ENCODE measurements at regions not wholly inside any gene's neighbourhood (a gene's known extent, or its start where the extent isn't known, plus 50 kb on each side); places are given as distances from the start of the nearest gene placed in this dataset.
"Not testable (repeated sequence)": the region's sequence is repeated elsewhere in the genome, so short reads cannot be mapped to it uniquely, and the experiment has no call there.

DNA sequence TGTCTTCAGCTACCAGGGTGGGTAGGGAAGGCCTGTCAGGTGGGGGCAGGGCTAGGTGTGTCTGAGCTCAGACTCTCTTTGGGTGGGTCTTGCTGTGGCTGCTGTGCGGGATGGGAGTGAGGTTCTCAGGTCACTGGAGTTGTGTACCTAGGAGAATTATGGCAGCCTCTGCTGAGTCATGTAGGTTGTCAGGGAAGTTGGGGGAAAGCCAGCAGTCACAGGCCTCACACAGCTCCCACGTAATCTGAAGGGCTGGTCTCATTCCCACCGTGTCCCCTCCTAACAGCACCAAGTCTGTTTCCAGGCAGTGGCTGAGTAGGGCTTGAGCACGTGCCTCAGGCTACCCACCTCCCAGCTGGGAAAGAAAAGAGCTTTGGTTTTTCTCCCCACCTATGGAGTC lies 67.0 kb downstream of the CHCHD4 start:
- Mint-ChIP-seq H3K4me1 (no peaks in the 10 kb centered on the region), H3K27me3 (peaks cover 15 to 21% of the 10 kb centered on the region in 2 donors), H3K4me3 (no peak overlapping the region), H3K36me3 (no peaks in the 10 kb centered on the region), H3K9me3 (peaks cover 7 to 13% of the 10 kb centered on the region in 2 donors), H3K27ac (no peak overlapping the region)
- ATAC-seq (replicated peaks) (no peak), DNase-seq (no peak)

DNA sequence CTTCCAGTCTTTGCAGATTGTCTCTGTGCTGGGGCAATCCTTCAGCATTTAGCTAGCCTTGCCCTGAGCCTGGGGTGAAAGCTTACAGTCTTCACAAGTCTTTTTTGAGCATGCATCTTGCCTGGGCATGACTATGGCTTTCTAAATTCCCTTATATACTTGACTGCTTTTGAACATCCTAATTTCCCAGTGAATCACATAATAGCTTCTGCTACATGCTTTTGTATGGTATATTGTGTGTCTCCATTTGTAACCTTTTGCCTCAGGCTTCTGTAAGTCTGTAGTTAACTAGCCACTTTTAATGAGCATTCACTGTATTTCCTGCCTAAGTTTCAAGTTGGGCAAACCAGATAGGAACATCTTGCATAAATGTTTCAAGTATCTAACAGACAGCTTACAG lies 76.8 kb downstream of the CHCHD4 start:
- H3K4me1 Mint-ChIP-seq = no peaks in the 10 kb centered on the region
- H3K4me3 Mint-ChIP-seq = no peak overlapping the region
- H3K27ac Mint-ChIP-seq = no peak overlapping the region
- H3K27me3 Mint-ChIP-seq = peaks cover 32 to 44% of the 10 kb centered on the region in 2 donors
- DNase-seq = no peak
- peaks cover 0 to 3% of the 10 kb centered on the region in 2 donors for H3K9me3 Mint-ChIP-seq
- ATAC-seq (replicated peaks) = no peak
- no peaks in the 10 kb centered on the region for H3K36me3 Mint-ChIP-seq

DNA sequence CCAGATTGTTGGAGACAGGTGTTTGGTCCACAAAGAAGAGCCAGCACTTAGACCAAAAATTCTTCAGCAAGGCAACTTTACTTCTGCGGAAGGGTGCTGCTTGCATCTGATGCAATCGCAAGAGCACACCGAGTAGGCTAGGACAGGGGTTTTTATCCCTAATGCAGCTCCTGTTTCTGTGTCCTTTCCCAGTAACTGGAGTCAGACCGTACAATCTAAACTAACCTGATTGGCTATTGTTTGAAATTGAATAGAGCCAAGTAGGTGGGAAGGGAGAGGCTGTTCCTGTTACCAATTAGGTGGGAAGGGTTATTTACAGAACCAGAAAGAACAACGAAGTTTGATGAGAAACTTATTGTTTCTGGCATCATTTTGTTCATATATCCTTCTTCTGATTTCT lies 77.6 kb downstream of the CHCHD4 start:
- Mint-ChIP-seq H3K9me3 (peaks cover 0 to 3% of the 10 kb centered on the region in 2 donors), H3K4me1 (no peaks in the 10 kb centered on the region), H3K4me3 (no peak overlapping the region), H3K27ac (no peak overlapping the region), H3K36me3 (no peaks in the 10 kb centered on the region), H3K27me3 (peaks cover 31 to 43% of the 10 kb centered on the region in 2 donors)
- DNase-seq (no peak), ATAC-seq (replicated peaks) (no peak)

DNA sequence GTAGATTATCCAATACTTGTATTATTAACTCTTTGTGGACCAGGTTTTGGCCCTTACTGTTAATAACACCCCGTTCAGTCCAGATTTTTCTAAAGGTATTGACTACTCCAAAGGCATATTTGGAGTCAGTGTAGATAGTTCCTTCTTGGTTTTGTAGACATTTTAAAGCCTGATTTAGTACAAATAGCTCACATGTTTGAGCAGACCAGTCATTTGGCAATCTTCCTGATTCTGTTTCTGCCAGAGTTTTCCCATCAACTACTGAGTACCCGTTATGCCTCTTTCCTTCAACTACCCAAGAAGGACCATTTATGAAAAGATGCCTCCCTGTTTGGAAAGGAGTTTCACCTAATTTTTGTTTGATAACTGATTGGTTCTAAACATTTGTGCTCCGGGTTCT lies 82.0 kb downstream of the CHCHD4 start:
- no peak overlapping the region for H3K27ac Mint-ChIP-seq
- H3K36me3 Mint-ChIP-seq = no peaks in the 10 kb centered on the region
- H3K4me3 Mint-ChIP-seq = no peak overlapping the region
- H3K27me3 Mint-ChIP-seq = peaks cover 20 to 25% of the 10 kb centered on the region in 2 donors
- ATAC-seq (replicated peaks) = no peak
- no peaks in the 10 kb centered on the region for H3K4me1 Mint-ChIP-seq
- peaks cover 4 to 8% of the 10 kb centered on the region in 2 donors for H3K9me3 Mint-ChIP-seq
- no peak for DNase-seq

DNA sequence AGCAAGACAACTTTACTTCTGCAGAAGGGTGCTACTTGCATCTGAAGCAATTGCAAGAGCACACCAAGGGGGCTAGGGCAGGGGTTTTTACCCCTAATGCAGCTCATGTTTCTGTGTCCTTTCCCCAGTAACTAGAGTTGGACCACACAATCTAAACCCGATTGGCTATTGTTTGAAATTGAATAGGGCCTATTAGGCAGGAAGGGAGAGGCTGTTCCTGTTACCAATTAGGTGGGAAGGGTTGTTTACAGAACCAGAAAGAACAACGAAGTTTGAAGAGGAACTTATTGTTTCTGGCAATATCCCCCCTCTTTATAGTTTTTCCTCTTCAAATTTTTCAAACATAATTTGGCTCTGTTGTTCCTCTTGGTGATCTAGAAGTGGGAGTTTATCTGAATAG lies 85.5 kb downstream of the CHCHD4 start:
- ATAC-seq (replicated peaks) = no peak
- Mint-ChIP-seq H3K36me3 (peaks cover 0 to 3% of the 10 kb centered on the region in 2 donors), H3K4me3 (no peak overlapping the region), H3K4me1 (no peaks in the 10 kb centered on the region), H3K9me3 (peaks cover 12 to 16% of the 10 kb centered on the region in 2 donors), H3K27ac (no peak overlapping the region), H3K27me3 (peaks cover 0 to 6% of the 10 kb centered on the region in 2 donors)
- no peak for DNase-seq

DNA sequence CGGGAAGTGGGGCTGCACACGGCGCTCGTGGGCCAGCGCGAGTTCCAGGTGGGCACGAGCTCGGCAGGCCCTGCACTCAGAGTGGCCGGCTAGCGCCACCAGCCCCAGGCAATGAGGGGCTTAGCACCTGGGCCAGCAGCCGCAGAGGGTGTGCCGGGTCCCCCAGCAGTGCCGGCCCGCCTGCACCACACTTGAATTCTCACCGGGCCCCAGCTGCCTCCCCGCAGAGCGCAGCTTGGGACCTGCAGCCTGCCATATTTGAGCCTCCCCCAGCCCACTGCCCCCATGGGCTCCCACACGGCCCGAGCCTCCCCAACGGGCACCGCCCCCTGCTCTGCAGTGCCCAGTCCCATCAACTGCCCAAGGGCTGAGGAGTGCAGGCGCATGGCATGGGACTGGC lies 87.5 kb downstream of the CHCHD4 start:
- no peak for DNase-seq
- Mint-ChIP-seq H3K27me3 (peaks cover 3 to 14% of the 10 kb centered on the region in 2 donors), H3K9me3 (peaks cover 12 to 19% of the 10 kb centered on the region in 2 donors), H3K4me3 (no peak overlapping the region), H3K36me3 (peaks cover 0 to 3% of the 10 kb centered on the region in 2 donors), H3K4me1 (no peaks in the 10 kb centered on the region), H3K27ac (no peak overlapping the region)
- ATAC-seq (replicated peaks) = no peak

DNA sequence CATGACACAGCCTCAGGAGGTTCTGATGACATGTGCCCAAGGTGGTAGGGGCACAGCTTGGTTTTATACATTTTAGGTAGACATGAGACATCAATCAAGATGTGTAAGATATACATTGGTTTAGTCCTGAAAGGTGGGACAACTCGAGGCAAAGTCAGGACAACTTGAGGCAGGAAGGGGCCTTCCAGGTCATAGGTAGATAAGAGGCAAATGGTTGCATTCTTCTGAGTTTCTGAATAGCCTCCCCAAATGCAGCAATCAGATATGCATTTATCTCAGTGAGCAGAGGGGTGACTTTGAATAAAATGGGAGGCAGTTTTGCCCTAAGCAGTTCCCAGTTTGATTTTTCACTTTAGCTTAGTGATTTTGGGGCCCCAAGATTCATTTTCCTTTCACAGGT lies 91.6 kb downstream of the CHCHD4 start:
- no peak overlapping the region for H3K4me3 Mint-ChIP-seq
- no peak overlapping the region for H3K27ac Mint-ChIP-seq
- peaks cover 14 to 23% of the 10 kb centered on the region in 2 donors for H3K9me3 Mint-ChIP-seq
- ATAC-seq (replicated peaks) = no peak
- H3K4me1 Mint-ChIP-seq = peaks cover 0 to 3% of the 10 kb centered on the region in 2 donors
- peaks cover 0 to 3% of the 10 kb centered on the region in 2 donors for H3K36me3 Mint-ChIP-seq
- no peak for DNase-seq
- peaks cover 7 to 23% of the 10 kb centered on the region in 2 donors for H3K27me3 Mint-ChIP-seq

DNA sequence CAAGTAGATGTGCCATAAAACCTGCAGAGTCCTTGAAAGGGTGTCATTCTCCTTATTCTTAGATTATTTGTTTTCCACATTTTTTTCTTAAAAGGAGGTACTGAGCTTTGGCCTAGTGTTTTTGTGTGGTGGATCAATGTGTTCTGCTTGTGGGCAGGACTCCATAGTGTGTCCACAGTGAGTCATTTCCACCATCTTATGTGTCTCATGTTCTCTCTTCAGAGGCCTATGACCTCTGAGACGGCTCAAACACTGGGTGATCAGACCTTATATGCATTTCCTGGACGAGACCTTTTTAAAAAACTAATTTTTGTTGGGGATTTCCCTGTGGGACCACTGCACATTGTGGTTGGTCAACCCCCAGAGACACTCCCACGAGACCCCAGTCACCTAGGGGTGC lies 93.4 kb downstream of the CHCHD4 start:
- ATAC-seq (replicated peaks) = peak; percentile 83 to 87
- Mint-ChIP-seq H3K9me3 (peaks cover 10 to 13% of the 10 kb centered on the region in 2 donors), H3K4me3 (no peak overlapping the region), H3K4me1 (peaks cover 0 to 3% of the 10 kb centered on the region in 2 donors), H3K36me3 (peaks cover 0 to 2% of the 10 kb centered on the region in 2 donors), H3K27me3 (peaks cover 7 to 23% of the 10 kb centered on the region in 2 donors), H3K27ac (no peak overlapping the region)
- peak; percentile 2 for DNase-seq

DNA sequence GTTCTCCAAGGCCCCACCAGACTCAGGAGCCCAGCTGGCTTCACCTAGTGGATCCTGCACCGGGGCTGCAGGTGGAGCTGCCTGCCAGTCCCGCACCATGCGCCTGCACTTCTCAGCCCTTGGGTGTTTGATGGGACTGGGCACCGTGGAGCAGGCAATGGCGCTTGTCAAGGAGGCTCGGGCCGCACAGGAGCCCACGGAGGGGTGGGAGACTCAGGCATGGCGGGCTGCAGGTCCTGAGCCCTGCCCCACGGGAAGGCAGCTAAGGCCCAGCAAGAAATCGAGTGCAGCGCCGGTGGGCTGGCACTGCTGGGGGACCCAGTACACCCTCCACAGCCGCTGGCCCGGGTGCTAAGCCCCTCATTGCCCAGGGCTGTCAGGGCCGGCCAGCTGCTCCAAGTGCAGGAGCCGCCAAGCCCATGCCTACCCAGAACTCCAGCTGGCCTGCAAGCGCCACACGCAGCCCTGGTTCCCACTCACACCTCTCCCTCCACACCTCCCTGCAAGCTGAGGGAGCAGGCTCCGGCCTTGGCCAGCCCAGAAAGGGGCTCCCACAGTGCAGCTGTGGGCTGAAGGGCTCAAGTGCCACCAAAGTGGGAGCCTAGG lies 95.2 kb downstream of the CHCHD4 start:
- H3K27ac Mint-ChIP-seq; DNase-seq; H3K4me1 Mint-ChIP-seq; H3K36me3 Mint-ChIP-seq; ATAC-seq (replicated peaks); H3K9me3 Mint-ChIP-seq; H3K4me3 Mint-ChIP-seq: not testable (repeated sequence)
- peaks cover 7 to 22% of the 10 kb centered on the region in 2 donors for H3K27me3 Mint-ChIP-seq

DNA sequence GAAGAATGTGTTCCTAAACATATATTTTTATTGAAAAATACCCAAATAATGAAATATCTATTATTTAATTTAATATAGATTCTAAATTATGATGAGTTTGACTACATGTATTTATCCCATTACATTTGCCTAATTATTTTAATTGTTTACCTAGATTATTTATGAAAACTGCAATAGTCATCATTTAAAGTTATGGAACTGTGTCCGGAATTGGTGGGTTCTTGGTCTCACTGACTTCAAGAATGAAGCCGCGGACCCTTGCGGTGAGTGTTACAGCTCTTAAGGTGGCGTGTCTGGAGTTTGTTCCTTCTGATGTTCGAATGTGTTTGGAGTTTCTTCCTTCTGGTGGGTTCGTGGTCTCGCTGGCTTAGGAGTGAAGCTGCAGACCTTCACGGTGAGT lies 96.5 kb downstream of the CHCHD4 start:
- H3K27ac Mint-ChIP-seq; H3K4me3 Mint-ChIP-seq; DNase-seq; H3K36me3 Mint-ChIP-seq; ATAC-seq (replicated peaks); H3K4me1 Mint-ChIP-seq: not testable (repeated sequence)
- Mint-ChIP-seq H3K9me3 (peaks cover 9 to 16% of the 10 kb centered on the region in 2 donors), H3K27me3 (peaks cover 17 to 24% of the 10 kb centered on the region in 2 donors)

DNA sequence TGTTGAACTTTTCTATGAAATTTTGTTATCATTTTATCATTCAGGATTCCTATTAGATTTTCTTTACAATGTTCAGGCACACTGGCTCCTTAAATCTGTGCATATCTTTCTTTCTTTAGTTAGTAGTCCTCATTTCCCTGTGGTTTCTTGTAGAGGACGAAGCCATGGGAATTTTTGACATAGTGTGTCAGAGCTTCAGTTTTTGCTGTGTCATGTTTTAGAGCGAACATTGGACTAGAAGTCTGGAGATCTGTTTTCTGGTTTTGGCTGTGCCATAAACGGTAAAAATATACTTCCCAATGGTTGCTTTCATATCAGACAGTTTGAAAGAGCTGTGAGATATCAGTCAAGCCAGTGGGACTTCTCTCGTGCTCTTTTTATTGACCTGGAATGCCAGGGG lies 105.2 kb downstream of the CHCHD4 start:
- H3K4me1 Mint-ChIP-seq = no peaks in the 10 kb centered on the region
- peaks cover 17 to 19% of the 10 kb centered on the region in 2 donors for H3K27me3 Mint-ChIP-seq
- no peak for ATAC-seq (replicated peaks)
- H3K9me3 Mint-ChIP-seq = peaks cover 21 to 30% of the 10 kb centered on the region in 2 donors
- DNase-seq = no peak
- H3K4me3 Mint-ChIP-seq = no peak overlapping the region
- peaks cover 0 to 6% of the 10 kb centered on the region in 2 donors for H3K36me3 Mint-ChIP-seq
- no peak overlapping the region for H3K27ac Mint-ChIP-seq

DNA sequence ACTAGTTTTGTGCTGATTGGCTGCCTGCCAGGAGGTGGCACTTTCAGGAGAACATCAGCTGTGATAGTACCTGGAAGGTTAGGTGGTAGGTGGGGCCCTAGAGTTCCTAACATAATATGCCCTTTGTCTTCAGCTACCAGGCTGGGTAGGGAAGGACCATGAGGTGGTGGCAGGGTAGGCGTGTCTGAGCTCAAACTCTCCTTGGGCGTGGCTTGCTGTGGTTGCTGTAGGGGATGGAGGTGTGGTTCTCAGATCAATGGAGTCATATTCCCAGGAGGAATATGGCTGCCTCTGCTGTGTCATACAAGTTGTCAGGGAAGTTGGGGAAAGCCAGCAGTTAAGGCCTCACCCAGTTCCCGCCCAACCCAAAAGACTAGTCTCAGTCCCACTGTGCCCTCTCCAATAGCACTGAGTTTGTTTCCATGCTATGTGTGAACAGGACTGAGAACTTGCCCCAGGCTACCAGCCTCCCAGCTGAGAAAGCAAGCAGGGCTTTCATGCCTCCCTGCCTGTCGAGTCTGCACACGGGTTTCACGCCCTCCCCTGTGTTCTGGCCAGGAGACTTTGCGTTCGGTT lies 107.7 kb downstream of the CHCHD4 start:
- Mint-ChIP-seq H3K36me3 (peaks cover 0 to 4% of the 10 kb centered on the region in 2 donors), H3K27me3 (peaks cover 16 to 24% of the 10 kb centered on the region in 2 donors), H3K9me3 (peaks cover 19 to 22% of the 10 kb centered on the region in 2 donors), H3K27ac (no peak overlapping the region), H3K4me1 (no peaks in the 10 kb centered on the region), H3K4me3 (no peak overlapping the region)
- DNase-seq = no peak
- no peak for ATAC-seq (replicated peaks)

DNA sequence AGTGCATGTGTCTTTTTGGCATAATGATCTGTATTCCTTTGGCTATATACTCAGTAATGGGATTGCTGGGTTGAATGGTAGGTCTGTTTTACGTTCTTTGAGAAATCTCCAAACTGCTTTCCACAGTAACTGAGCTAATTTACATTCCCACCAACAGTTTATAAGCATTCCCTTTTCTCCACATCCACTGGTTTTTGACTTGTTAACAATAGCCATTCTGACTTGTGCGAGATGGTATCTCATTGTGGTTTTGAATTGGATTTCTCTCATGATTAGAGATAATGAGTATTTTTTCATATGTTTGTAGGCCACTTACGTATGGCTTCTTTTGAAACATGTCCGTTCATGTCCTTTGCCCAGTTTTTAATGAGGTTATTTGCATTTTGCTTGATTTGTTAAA lies 117.7 kb downstream of the CHCHD4 start:
- Mint-ChIP-seq H3K9me3 (peaks cover 3 to 5% of the 10 kb centered on the region in 2 donors), H3K27ac (no peak overlapping the region), H3K27me3 (peaks cover 25 to 30% of the 10 kb centered on the region in 2 donors), H3K36me3 (no peaks in the 10 kb centered on the region), H3K4me1 (no peaks in the 10 kb centered on the region), H3K4me3 (no peak overlapping the region)
- DNase-seq (no peak), ATAC-seq (replicated peaks) (no peak)

DNA sequence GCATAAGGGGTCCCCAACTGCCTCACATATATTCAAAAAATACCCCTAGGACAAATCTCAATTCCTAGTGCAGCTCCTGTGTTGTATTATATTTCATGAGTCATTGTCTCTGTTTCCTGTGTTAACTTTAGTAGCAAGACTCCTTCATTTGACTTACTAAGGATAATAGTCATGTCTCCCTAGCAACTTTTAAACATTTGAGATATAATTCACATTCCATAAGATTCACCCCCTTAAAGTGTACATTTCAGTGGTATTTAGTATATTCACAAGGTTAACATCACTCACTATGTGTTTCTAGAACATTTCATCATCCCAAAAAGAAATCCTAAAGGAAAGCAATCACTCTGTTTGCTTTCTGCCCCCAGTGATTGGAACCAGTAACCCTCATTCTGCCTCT lies 121.3 kb upstream of the WNT7A start:
- H3K36me3 Mint-ChIP-seq = no peaks in the 10 kb centered on the region
- ATAC-seq (replicated peaks) = no peak
- no peak overlapping the region for H3K4me3 Mint-ChIP-seq
- H3K27me3 Mint-ChIP-seq = peaks cover 0 to 8% of the 10 kb centered on the region in 2 donors
- H3K9me3 Mint-ChIP-seq = peaks cover 0 to under 1% of the 10 kb centered on the region in 2 donors
- DNase-seq = no peak
- no peak overlapping the region for H3K27ac Mint-ChIP-seq
- no peaks in the 10 kb centered on the region for H3K4me1 Mint-ChIP-seq

DNA sequence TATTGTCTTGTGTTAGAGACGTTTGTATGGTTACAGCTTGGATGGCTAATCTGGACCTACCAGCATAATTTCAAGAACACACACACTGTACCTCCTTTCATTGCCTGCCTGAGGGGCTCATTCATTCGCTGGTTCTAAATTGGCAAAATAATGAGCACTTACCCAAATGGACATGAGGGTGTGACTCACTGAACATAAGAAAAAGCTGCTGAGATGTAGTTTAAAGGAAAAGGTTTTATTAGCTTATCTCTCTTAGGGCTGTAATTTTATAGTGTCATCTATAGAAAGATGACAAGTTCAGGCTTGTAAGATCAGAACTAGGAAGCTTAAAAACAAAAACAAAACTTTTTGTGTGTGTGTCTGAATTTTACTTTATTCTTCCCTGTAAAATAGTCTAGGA lies 120.7 kb upstream of the WNT7A start:
- ATAC-seq (replicated peaks) = no peak

More for the DNA sequence above, 120.7 kb upstream of the WNT7A start:
- peaks cover 5 to 7% of the 10 kb centered on the region in 2 donors for H3K9me3 Mint-ChIP-seq
- peaks cover 3 to 5% of the 10 kb centered on the region in 2 donors for H3K36me3 Mint-ChIP-seq
- H3K27me3 Mint-ChIP-seq = peaks cover 0 to 13% of the 10 kb centered on the region in 2 donors
- H3K27ac Mint-ChIP-seq = no peak overlapping the region
- DNase-seq = no peak
- H3K4me3 Mint-ChIP-seq = no peak overlapping the region
- H3K4me1 Mint-ChIP-seq = no peaks in the 10 kb centered on the region
